Uterus (tissue), 2 donors: ENCODE measurements at regions not wholly inside any gene's neighbourhood (a gene's known extent, or its start where the extent isn't known, plus 50 kb on each side); places are given as distances from the start of the nearest gene placed in this dataset.

ENCODE experiments used
- CTCF ChIP-seq, 4 experiments: fragments of 200-600 bp in 2 of 4; fragments of 450-650 bp in 2 of 4; sonication (generic) in 2 of 4; IDR thresholded peaks; one replicate each; pipeline ENCODE4 v1.5.1; 2016 to 2019; ENCODE audit warnings: antibody characterized with exemption in 4 of 4, mild to moderate bottlenecking in 2 of 4, moderate library complexity in 1 of 4
- POLR2A ChIP-seq, 2 donors: fragments of 450-650 bp; IDR thresholded peaks; one replicate each; pipeline ENCODE4 v1.6.1; 2016; ENCODE audit warnings: antibody characterized with exemption in 2 of 2, mild to moderate bottlenecking in 1 of 2, moderate library complexity in 1 of 2

GRCh38 chr6:164048840-164049516, 634.5 kb downstream of the QKI start:
- no peak for TF ChIP-seq CTCF (IDR thresholded peaks at IDR 0.05)
- no peak for TF ChIP-seq POLR2A (IDR thresholded peaks at IDR 0.05)
